ENCODE measurements at regions not wholly inside any gene's neighbourhood (a gene's known extent, or its start where the extent isn't known, plus 50 kb on each side); places are given as distances from the start of the nearest gene placed in this dataset.

DNA sequence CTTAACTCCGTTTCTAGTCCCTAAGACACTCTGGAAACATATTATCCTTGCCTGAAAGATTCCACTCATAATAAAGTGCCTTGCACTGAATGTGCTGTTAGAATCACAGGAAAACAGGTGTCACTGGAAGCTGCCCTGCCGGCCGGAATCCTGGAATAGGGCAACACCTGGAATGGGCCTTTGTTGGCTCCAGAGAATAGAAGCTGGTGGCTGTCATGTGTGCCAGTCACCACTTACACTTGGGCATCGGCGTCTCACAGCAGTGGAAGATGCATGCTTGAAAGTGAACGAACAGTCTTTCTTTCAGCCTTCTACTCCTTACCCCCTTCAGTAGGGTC lies 90.8 kb upstream of the AFDN start:
- H3K9ac ChIP-seq (ENCODE audit: low read length) = no peak overlapping the region
- H3K79me2 ChIP-seq (replicated peaks; ENCODE audit: insufficient read depth, low read length) = no peaks in the 10 kb centered on the region
- H3K4me3 ChIP-seq (ENCODE audit: low read length) = no peak overlapping the region
- no peak overlapping the region for H3K27ac ChIP-seq (ENCODE audit: low read length)
- TF ChIP-seq EZH2 (IDR thresholded peaks at IDR 0.05; ENCODE audit: borderline replicate concordance, insufficient read depth, low read length, poor library complexity, severe bottlenecking) (no peak), SMC3 (conservative IDR thresholded peaks at IDR 0.05; ENCODE audit: poor library complexity) (no peak), EP300 (conservative IDR thresholded peaks at IDR 0.05; ENCODE audit: poor library complexity, severe bottlenecking) (no peak), MXI1 (conservative IDR thresholded peaks at IDR 0.05; ENCODE audit: poor library complexity, severe bottlenecking) (no peak), TAF1 (IDR thresholded peaks at IDR 0.05; ENCODE audit: low read depth) (no peak), RAD21 (conservative IDR thresholded peaks at IDR 0.05) (no peak), CTCF (IDR thresholded peaks at IDR 0.05; ENCODE audit: poor library complexity, severe bottlenecking) (no peak), REST (IDR thresholded peaks at IDR 0.05; ENCODE audit: borderline replicate concordance) (no peak), POLR2AphosphoS5 (IDR thresholded peaks at IDR 0.05) (no peak)
- no peaks in the 10 kb centered on the region for H3K27me3 ChIP-seq (ENCODE audit: insufficient read depth, low read depth, low read length)
- H3K4me2 ChIP-seq (ENCODE audit: low read length) = no peak overlapping the region
- no peaks in the 10 kb centered on the region for H4K20me1 ChIP-seq (ENCODE audit: insufficient read depth)
- H3K9me3 ChIP-seq (ENCODE audit: low read length) = no peaks in the 10 kb centered on the region
- H2AFZ ChIP-seq (ENCODE audit: low read depth, low read length) = no peak overlapping the region
- H3K36me3 ChIP-seq (ENCODE audit: insufficient read depth, low read length) = no peaks in the 10 kb centered on the region
- H3F3A ChIP-seq (ENCODE audit: insufficient read depth, low read length, poor library complexity, severe bottlenecking) = no peaks in the 10 kb centered on the region
- H3K9me2 ChIP-seq (ENCODE audit: insufficient read depth, low read length) = no peaks in the 10 kb centered on the region

DNA sequence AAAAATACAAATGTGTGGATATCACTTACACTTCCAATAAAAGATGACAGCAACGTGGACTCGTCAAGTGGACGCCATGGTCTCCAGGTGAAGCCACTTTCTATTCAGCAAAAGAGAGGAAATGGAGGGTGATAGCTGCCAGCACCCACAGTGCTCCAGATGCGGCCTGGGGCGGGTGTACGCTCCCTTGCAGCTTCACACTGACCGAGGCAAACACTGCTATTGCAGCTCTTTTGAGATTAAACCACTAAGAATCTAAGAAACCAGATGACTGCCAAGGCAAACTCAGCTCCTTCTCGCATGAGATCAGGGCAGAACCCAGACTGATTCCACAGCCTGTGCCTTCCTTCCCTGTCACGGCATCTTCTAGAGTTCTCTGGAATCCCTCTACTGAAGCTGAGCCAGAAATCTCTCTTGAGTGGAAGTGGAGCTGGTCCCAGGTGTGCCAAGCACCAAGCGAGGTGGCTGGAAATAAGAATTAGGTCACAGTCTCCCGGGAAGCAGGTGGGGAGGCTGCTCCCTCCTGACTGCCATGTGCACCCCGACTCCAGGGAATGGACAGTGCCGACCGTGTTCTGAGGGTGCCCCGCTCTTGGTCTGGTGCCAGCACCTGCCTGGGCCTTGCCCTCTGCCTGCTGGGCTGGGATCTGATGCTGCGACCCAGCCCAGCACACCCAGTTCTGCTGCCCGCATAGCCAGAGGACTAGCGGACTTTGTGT lies 90.1 kb upstream of the AFDN start:
- Histone ChIP-seq H3K36me3 (ENCODE audit: insufficient read depth, low read length) (no peaks in the 10 kb centered on the region), H2AFZ (ENCODE audit: low read depth, low read length) (no peak overlapping the region), H3K4me2 (ENCODE audit: low read length) (no peak overlapping the region), H4K20me1 (ENCODE audit: insufficient read depth) (no peaks in the 10 kb centered on the region), H3K27ac (ENCODE audit: low read length) (no peak overlapping the region), H3K9ac (ENCODE audit: low read length) (no peak overlapping the region), H3K27me3 (ENCODE audit: insufficient read depth, low read depth, low read length) (no peaks in the 10 kb centered on the region), H3K9me3 (ENCODE audit: low read length) (no peaks in the 10 kb centered on the region), H3F3A (ENCODE audit: insufficient read depth, low read length, poor library complexity, severe bottlenecking) (no peaks in the 10 kb centered on the region), H3K79me2 (replicated peaks; ENCODE audit: insufficient read depth, low read length) (no peaks in the 10 kb centered on the region), H3K4me3 (ENCODE audit: low read length) (no peak overlapping the region), H3K9me2 (ENCODE audit: insufficient read depth, low read length) (no peaks in the 10 kb centered on the region)
- no peak for TF ChIP-seq POLR2AphosphoS5 (IDR thresholded peaks at IDR 0.05)
- no peak for TF ChIP-seq TAF1 (IDR thresholded peaks at IDR 0.05; ENCODE audit: low read depth)
- TF ChIP-seq SMC3 (conservative IDR thresholded peaks at IDR 0.05; ENCODE audit: poor library complexity) = no peak
- TF ChIP-seq EP300 (conservative IDR thresholded peaks at IDR 0.05; ENCODE audit: poor library complexity, severe bottlenecking) = no peak
- TF ChIP-seq MXI1 (conservative IDR thresholded peaks at IDR 0.05; ENCODE audit: poor library complexity, severe bottlenecking) = no peak
